ENCODE measurements at regions not wholly inside any gene's neighbourhood (a gene's known extent, or its start where the extent isn't known, plus 50 kb on each side); places are given as distances from the start of the nearest gene placed in this dataset.

DNA sequence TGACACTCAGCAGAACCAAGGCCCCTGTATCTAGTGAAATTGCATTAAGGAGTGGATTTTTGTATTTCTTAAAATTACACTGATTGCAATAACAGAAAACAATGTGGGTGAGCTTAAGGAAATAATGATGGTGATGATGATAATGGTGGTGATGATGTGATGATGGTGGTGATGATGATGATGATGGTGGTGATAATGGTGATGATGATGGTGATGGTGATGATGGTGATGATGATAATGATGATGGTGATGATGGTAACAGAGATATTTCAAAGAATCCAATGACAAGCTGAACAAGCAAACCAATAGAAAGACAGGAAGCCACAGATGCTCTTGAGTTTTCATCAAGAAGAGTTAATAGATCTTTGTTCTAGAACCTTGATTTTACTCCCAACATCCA, 630.7 kb upstream of the AUTS2 start:
- TF ChIP-seq POLR2AphosphoS5 (IDR thresholded peaks at IDR 0.05): no peak
- TF ChIP-seq POLR2A (IDR thresholded peaks at IDR 0.05): no peak
